GM12878 (cell line): ENCODE measurements at regions not wholly inside any gene's neighbourhood (a gene's known extent, or its start where the extent isn't known, plus 50 kb on each side); places are given as distances from the start of the nearest gene placed in this dataset.

Experiments used
- ATAC-seq: fragments of 200-7000 bp; cut with Tn5 transposase; 3 replicates; pipeline ENCODE4 v1.9.1; 2020; ENCODE audit warnings: mild to moderate bottlenecking, moderate library complexity
- BruUV-seq: library from RNA; stranded (reverse); fragments of 400-500 nt; replicated peaks from 2 replicates; lab custom pipeline; 2021; lab: Mats Ljungman, UMichigan
- CTCF ChIA-PET: fragments of 300-600 bp; sonication (Branson Sonifier 250); formaldehyde crosslinking; extraction: SDS; loops from one replicate; lab custom pipeline; 2021; ENCODE audit warnings: inconsistent platforms; lab: Yijun Ruan, JAX
- POLR2A ChIA-PET: fragments of 350-600 bp; formaldehyde crosslinking; extraction: SDS; loops from one replicate; lab custom pipeline; 2021; ENCODE audit warnings: inconsistent platforms; lab: Charles Lee
- RAD21 ChIA-PET: fragments of 300-600 bp; sonication (Branson Sonifier 250); formaldehyde crosslinking; loops from one replicate; lab custom pipeline; 2023; ENCODE audit warnings: antibody characterized with exemption; ENCODE audit not compliant: unreplicated experiment; lab: Charles Lee
- SMC1A ChIA-PET: fragments of 300-600 bp; sonication (Branson Sonifier 250); formaldehyde crosslinking; loops from one replicate; lab custom pipeline; 2023; ENCODE audit not compliant: unreplicated experiment, uncharacterized antibody; lab: Charles Lee
- DNase-seq: peaks from one replicate; pipeline ENCODE4 v3.0.0-alpha.2; 2011; ENCODE audit warnings: low read depth, low spot score
- FAIRE-seq: peaks from 3 replicates; lab custom pipeline; 2011; peaks lifted over from hg19 to GRCh38; lab: Jason Lieb, UNC
- H2AFZ ChIP-seq: 2 replicates; pipeline ENCODE4 v1.6.0; 2011; ENCODE audit warnings: low read depth, low read length, control low read depth; ENCODE audit not compliant: control insufficient read depth
- H3K27ac ChIP-seq: 2 replicates; pipeline ENCODE4 v1.5.1; 2011; ENCODE audit warnings: control low read depth; ENCODE audit not compliant: control insufficient read depth, insufficient read depth
- H3K27me3 ChIP-seq, 2 experiments: replicated peaks in 1 of 2; 2 replicates each; pipeline versions ENCODE4 v1.6.0 to v1.6.1; 2011; ENCODE audit warnings: low read length in 1 of 2; ENCODE audit not compliant: control insufficient read depth in 2 of 2, insufficient read depth in 2 of 2
- H3K36me3 ChIP-seq, 2 experiments: 2 replicates each; pipeline ENCODE4 v1.5.1; 2011; ENCODE audit warnings: low read length in 1 of 2; ENCODE audit not compliant: control insufficient read depth in 2 of 2, insufficient read depth in 2 of 2
- H3K4me1 ChIP-seq: 2 replicates; pipeline ENCODE4 v1.6.1; 2011; ENCODE audit warnings: mild to moderate bottlenecking, low read length, moderate library complexity, mixed read lengths; ENCODE audit not compliant: control insufficient read depth, insufficient read depth
- H3K4me2 ChIP-seq: 2 replicates; pipeline ENCODE4 v1.6.0; 2011; ENCODE audit warnings: control low read depth; ENCODE audit not compliant: control insufficient read depth, insufficient read depth
- H3K4me3 ChIP-seq: fragments of 200-600 bp; sonication (generic); 2 replicates; pipeline ENCODE4 v1.5.1; 2016
- H3K79me2 ChIP-seq: 2 replicates; pipeline ENCODE4 v1.6.0; 2011; ENCODE audit warnings: low read length; ENCODE audit not compliant: control insufficient read depth, insufficient read depth
- H3K9ac ChIP-seq: 2 replicates; pipeline ENCODE4 v1.8.0; 2011; ENCODE audit warnings: low read length, control low read depth, mixed read lengths; ENCODE audit not compliant: control insufficient read depth, insufficient read depth
- H3K9me3 ChIP-seq: replicated peaks from 3 replicates; pipeline ENCODE4 v1.5.1; 2011; ENCODE audit warnings: mild to moderate bottlenecking, low read length; ENCODE audit not compliant: control insufficient read depth, insufficient read depth
- H4K20me1 ChIP-seq: 2 replicates; pipeline ENCODE4 v1.6.0; 2011; ENCODE audit not compliant: control insufficient read depth, insufficient read depth
- ATF2 ChIP-seq: IDR thresholded peaks from 2 replicates; pipeline ENCODE4 v1.6.1; 2012; ENCODE audit warnings: low read length, inconsistent platforms
- ATF7 ChIP-seq: fragments of 450-650 bp; IDR thresholded peaks from 2 replicates; pipeline ENCODE4 v1.6.1; 2016; ENCODE audit warnings: low read depth, mild to moderate bottlenecking
- BMI1 ChIP-seq: fragments of 450-650 bp; IDR thresholded peaks from 2 replicates; pipeline ENCODE4 v1.6.1; 2016; ENCODE audit warnings: mild to moderate bottlenecking, moderate library complexity, borderline replicate concordance
- E2F8 ChIP-seq: fragments of 450-650 bp; IDR thresholded peaks from 2 replicates; pipeline ENCODE4 v1.6.1; 2018; ENCODE audit warnings: mild to moderate bottlenecking, low read depth, moderate library complexity; ENCODE audit not compliant: partially characterized antibody
- HDGF ChIP-seq: fragments of 450-650 bp; IDR thresholded peaks from 2 replicates; pipeline ENCODE4 v1.6.1; 2016; ENCODE audit warnings: antibody characterized with exemption
- IKZF2 ChIP-seq, 2 experiments: fragments of 450-650 bp; IDR thresholded peaks; 2 replicates each; pipeline ENCODE4 v1.6.1; 2017; ENCODE audit warnings: mild to moderate bottlenecking in 2 of 2, moderate library complexity in 2 of 2
- IRF5 ChIP-seq: fragments of 450-650 bp; IDR thresholded peaks from 2 replicates; pipeline ENCODE4 v1.6.1; 2017; ENCODE audit warnings: borderline replicate concordance
- JUNB ChIP-seq: IDR thresholded peaks from 2 replicates; pipeline ENCODE4 v1.6.1; 2016; ENCODE audit warnings: antibody characterized with exemption, mild to moderate bottlenecking
- MTA3 ChIP-seq: IDR thresholded peaks from 2 replicates; pipeline ENCODE4 v1.6.1; 2012; ENCODE audit warnings: low read length, inconsistent platforms, borderline replicate concordance
- NFIC ChIP-seq: IDR thresholded peaks from 2 replicates; pipeline ENCODE4 v1.6.1; 2012; ENCODE audit warnings: low read depth, mild to moderate bottlenecking, inconsistent platforms, low read length, moderate library complexity
- RAD21 ChIP-seq: IDR thresholded peaks from 2 replicates; pipeline ENCODE4 v1.6.1; 2011; ENCODE audit warnings: mild to moderate bottlenecking, low read depth, low read length, moderate library complexity; ENCODE audit not compliant: insufficient read depth
- SIN3A ChIP-seq: IDR thresholded peaks from 2 replicates; pipeline ENCODE4 v1.6.1; 2012; ENCODE audit warnings: low read depth, low read length, improper control_type of control experiment
- SIX5 ChIP-seq: IDR thresholded peaks from 2 replicates; pipeline ENCODE4 v1.6.1; 2011; ENCODE audit warnings: mild to moderate bottlenecking, low read depth, low read length, moderate library complexity; ENCODE audit not compliant: severe bottlenecking
- SRF ChIP-seq, 2 experiments: IDR thresholded peaks; 2 replicates each; pipeline ENCODE4 v1.6.1; 2011; ENCODE audit warnings: low read depth in 2 of 2, low read length in 2 of 2, mild to moderate bottlenecking in 1 of 2, moderate library complexity in 1 of 2
- TARDBP ChIP-seq: IDR thresholded peaks from 2 replicates; pipeline ENCODE4 v1.6.1; 2016; ENCODE audit warnings: borderline replicate concordance
- ZNF24 ChIP-seq: fragments of 450-650 bp; IDR thresholded peaks from 2 replicates; pipeline ENCODE4 v1.6.1; 2017; ENCODE audit warnings: antibody characterized with exemption, mild to moderate bottlenecking
- WGBS: methylation state at CpG from one replicate; pipeline ENCODE4 v1.1.6; 2016; ENCODE audit warnings: low lambda C conversion rate; ENCODE audit not compliant: insufficient replicate concordance, insufficient coverage; ENCODE audit errors: missing lambda C conversion rate; 5-methylcytosine and 5-hydroxymethylcytosine counted together
- in situ Hi-C: fragments of 300-500 bp; cut with MboI; formaldehyde crosslinking; loops from 9 replicates; pipeline ENCODE4 v1.14.3; 2018; ENCODE audit warnings: mixed read lengths
- intact Hi-C: fragments of 100-400 bp; cut with micrococcal nuclease; formaldehyde crosslinking; loops from one replicate; pipeline ENCODE4 v1.14.2; 2022; ENCODE audit not compliant: unreplicated experiment

GRCh38 chr13:24073657-24074056, 86.9 kb upstream of the SPATA13 start:
- Histone ChIP-seq H3K4me1 (no peaks in the 10 kb centered on the region), H3K9me3 (no peaks in the 10 kb centered on the region), H3K79me2 (no peaks in the 10 kb centered on the region), H3K27ac (no peak overlapping the region), H3K27me3 (peaks cover 0 to 4% of the 10 kb centered on the region in 2 experiments; a peak in 1 of 4 replicates), H3K36me3 (no peaks in the 10 kb centered on the region), H2AFZ (no peak overlapping the region), H3K4me3 (no peak overlapping the region), H3K4me2 (no peak overlapping the region), H3K9ac (no peak overlapping the region), H4K20me1 (no peaks in the 10 kb centered on the region)
- intact Hi-C loops = no loop called here
- in situ Hi-C loops = no loop called here
- RAD21 ChIA-PET = no interaction called here
- TF ChIP-seq IKZF2 (IDR thresholded peaks at IDR 0.05) (no peak), BMI1 (no peak), ATF7 (no peak), RAD21 (no peak), HDGF (no peak), MTA3 (no peak), SIX5 (no peak), SRF (IDR thresholded peaks at IDR 0.05; ENCODE audit: low read depth in 2 of 2, low read length in 2 of 2) (no peak)
- CTCF ChIA-PET = no interaction called here
- POLR2A ChIA-PET = no interaction called here
- no peak for FAIRE-seq
- WGBS = 69% methylated on average over 2 of the region's 2 CpGs
- ATAC-seq = no peak
- no peak for DNase-seq
- BruUV-seq = no TSS peak
- SMC1A ChIA-PET = no interaction called here

GRCh38 chr13:24074678-24075077, 85.8 kb upstream of the SPATA13 start:
- no peaks in the 10 kb centered on the region for H3K79me2 ChIP-seq
- no peak for FAIRE-seq
- BruUV-seq = no TSS peak
- TF ChIP-seq E2F8 (no peak), IRF5 (no peak), TARDBP (no peak), ATF2 (no peak), JUNB (no peak), ZNF24 (no peak), SIN3A (no peak), NFIC (no peak)

More at GRCh38 chr13:24074678-24075077, 85.8 kb upstream of the SPATA13 start:
- Histone ChIP-seq H3K27me3 (peaks cover 0 to 4% of the 10 kb centered on the region in 2 experiments; a peak in 1 of 4 replicates), H3K36me3 (no peaks in the 10 kb centered on the region), H3K9me3 (no peaks in the 10 kb centered on the region), H3K9ac (no peak overlapping the region), H4K20me1 (no peaks in the 10 kb centered on the region), H3K4me3 (no peak overlapping the region), H2AFZ (no peak overlapping the region), H3K4me1 (no peaks in the 10 kb centered on the region), H3K4me2 (no peak overlapping the region), H3K27ac (no peak overlapping the region)
- ChIA-PET RAD21 (no interaction called here), CTCF (no interaction called here), POLR2A (no interaction called here), SMC1A (no interaction called here)
- DNase-seq = no peak
- intact Hi-C loops (no loop called here), in situ Hi-C loops (no loop called here)
- ATAC-seq = no peak
- WGBS = 41% methylated on average over 2 of the region's 2 CpGs
